GM18861 (cell line): ENCODE measurements at regions not wholly inside any gene's neighbourhood (a gene's known extent, or its start where the extent isn't known, plus 50 kb on each side); places are given as distances from the start of the nearest gene placed in this dataset.

Source experiments
- ATAC-seq: cut with Tn5 transposase; IDR thresholded peaks from one replicate; pipeline ENCODE4 v1.9.1; 2021; ENCODE audit not compliant: unreplicated experiment

GRCh38 chr15:77739591-77740378 lies 107.1 kb upstream of the LINGO1 start:
- ATAC-seq: no peak

- ATAC-seq: no peak
These were observed 106.0 kb upstream of the LINGO1 start for GRCh38 chr15:77738441-77739302.

- no peak for ATAC-seq
These were observed 105.3 kb upstream of the LINGO1 start for GRCh38 chr15:77738038-77738370.

GRCh38 chr15:77737238-77738037 lies 104.7 kb upstream of the LINGO1 start:
- no peak for ATAC-seq

GRCh38 chr15:77734306-77734705 lies 101.6 kb upstream of the LINGO1 start:
- no peak for ATAC-seq

- no peak for ATAC-seq
These were observed 101.0 kb upstream of the LINGO1 start for GRCh38 chr15:77733579-77734300.

GRCh38 chr15:77732514-77733335 lies 100.0 kb upstream of the LINGO1 start:
- ATAC-seq: no peak

- no peak for ATAC-seq
These were observed 99.2 kb upstream of the LINGO1 start for GRCh38 chr15:77731945-77732344.

GRCh38 chr15:77731067-77731466 lies 98.4 kb upstream of the LINGO1 start:
- ATAC-seq: no peak

GRCh38 chr15:77727635-77728304 lies 95.1 kb upstream of the LINGO1 start:
- ATAC-seq: no peak

- ATAC-seq: no peak
These were observed 92.0 kb upstream of the LINGO1 start for GRCh38 chr15:77724715-77725114.

GRCh38 chr15:77723756-77724155 lies 91.0 kb upstream of the LINGO1 start:
- no peak for ATAC-seq

GRCh38 chr15:77722759-77723460 lies 90.2 kb upstream of the LINGO1 start:
- ATAC-seq: no peak

GRCh38 chr15:77721963-77722362 lies 89.3 kb upstream of the LINGO1 start:
- ATAC-seq: no peak

- ATAC-seq: no peak
These were observed 87.9 kb upstream of the LINGO1 start for GRCh38 chr15:77720655-77721054.

GRCh38 chr15:77720173-77720572 lies 87.5 kb upstream of the LINGO1 start:
- no peak for ATAC-seq

GRCh38 chr15:77719450-77719849 lies 86.7 kb upstream of the LINGO1 start:
- ATAC-seq: no peak

GRCh38 chr15:77717333-77717990 lies 84.8 kb upstream of the LINGO1 start:
- ATAC-seq: no peak
